ENCODE measurements at regions not wholly inside any gene's neighbourhood (a gene's known extent, or its start where the extent isn't known, plus 50 kb on each side); places are given as distances from the start of the nearest gene placed in this dataset.

DNA sequence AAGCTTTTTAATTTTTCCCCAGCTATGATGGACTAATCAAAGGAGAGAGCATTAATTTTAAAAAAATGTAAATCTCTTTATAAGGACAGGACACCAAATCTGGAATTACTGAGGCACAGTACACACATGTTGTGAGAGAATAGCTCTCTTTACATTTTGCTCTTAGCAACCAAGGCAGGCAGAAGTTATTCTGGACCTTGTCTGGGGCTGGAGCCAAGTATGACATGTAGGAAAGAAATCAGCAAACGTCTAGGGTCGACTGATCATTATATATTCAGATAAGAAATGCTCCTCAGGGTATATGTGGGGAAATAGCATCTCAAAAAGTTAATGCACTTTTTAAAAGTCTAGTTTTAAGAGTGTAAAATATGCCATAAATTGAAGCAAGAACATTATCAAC, 1330.0 kb upstream of the CELF4 start:
- Histone ChIP-seq H3K79me2 (ENCODE audit: control insufficient read depth in 1 of 2, insufficient read depth in 2 of 2, low read length in 2 of 2) (no peaks in the 10 kb centered on the region), H3K56ac (replicated peaks; ENCODE audit: insufficient read length, low read depth, low read length) (no peak overlapping the region), H3K23me2 (ENCODE audit: low read depth, low read length) (no peaks in the 10 kb centered on the region), H2BK20ac (ENCODE audit: low read length) (no peak overlapping the region), H2BK120ac (replicated peaks; ENCODE audit: low read depth, low read length) (no peak overlapping the region), H3K9ac (replicated peaks in 1 of 4; ENCODE audit: extremely low read depth in 1 of 4, low read depth in 3 of 4, low read length in 3 of 4) (no peak overlapping the region), H3K9me3 (ENCODE audit: insufficient read depth in 2 of 2, low read depth in 1 of 2, low read length in 1 of 2) (no peaks in the 10 kb centered on the region), H3K27me3 (replicated peaks in 1 of 4; ENCODE audit: control insufficient read depth in 3 of 4, extremely low read depth in 1 of 4, insufficient read depth in 3 of 4, low read length in 3 of 4) (no peaks in the 10 kb centered on the region), H3K4me2 (ENCODE audit: insufficient read depth in 1 of 2, low read depth in 2 of 2, low read length in 2 of 2) (no peak overlapping the region), H2BK15ac (ENCODE audit: low read length) (no peak overlapping the region), H3K27ac (ENCODE audit: low read depth, low read length) (no peak overlapping the region), H2BK12ac (ENCODE audit: low read depth, low read length) (no peak overlapping the region), H3K36me3 (ENCODE audit: control insufficient read depth in 2 of 4, insufficient read depth in 4 of 4, low read length in 3 of 4) (no peaks in the 10 kb centered on the region), H3K4me1 (replicated peaks in 1 of 4; ENCODE audit: control insufficient read depth in 3 of 4, insufficient read depth in 4 of 4, low read length in 3 of 4) (peaks cover 0 to 3% (median 0%) of the 10 kb centered on the region in 4 experiments; a peak in 1 of 7 replicates), H3K79me1 (ENCODE audit: low read depth, low read length) (no peaks in the 10 kb centered on the region), H3K23ac (ENCODE audit: insufficient read length) (no peak overlapping the region), H3K14ac (ENCODE audit: insufficient read length) (no peak overlapping the region), H4K91ac (replicated peaks; ENCODE audit: insufficient read length, low read length) (no peak overlapping the region), H3K18ac (ENCODE audit: extremely low read depth, low read length) (no peak overlapping the region), H3K4ac (replicated peaks; ENCODE audit: insufficient read length, low read depth, low read length) (no peak overlapping the region), H4K5ac (ENCODE audit: insufficient read length, low read depth, low read length) (no peak overlapping the region), H4K8ac (ENCODE audit: extremely low read depth, insufficient read depth, low read length) (no peak overlapping the region), H4K20me1 (replicated peaks in 1 of 2; ENCODE audit: control insufficient read depth in 1 of 2, insufficient read depth in 2 of 2, low read length in 2 of 2) (no peaks in the 10 kb centered on the region), H3K4me3 (ENCODE audit: extremely low read depth in 1 of 4, insufficient read depth in 2 of 4, low read depth in 3 of 4, low read length in 4 of 4) (no peak overlapping the region), H2AK5ac (ENCODE audit: low read depth, low read length) (no peak overlapping the region), H2AFZ (ENCODE audit: low read length) (no peak overlapping the region), H2BK5ac (ENCODE audit: low read depth, low read length) (no peak overlapping the region)
- TF ChIP-seq HDAC2 (IDR thresholded peaks at IDR 0.05; ENCODE audit: borderline replicate concordance in 1 of 2, low read depth in 2 of 2, low read length in 2 of 2) (no peak), SRF (IDR thresholded peaks at IDR 0.05; ENCODE audit: low read depth, low read length) (no peak), SIRT6 (IDR thresholded peaks at IDR 0.05; ENCODE audit: low read length) (no peak), EGR1 (IDR thresholded peaks at IDR 0.05; ENCODE audit: borderline replicate concordance, low read depth, low read length) (no peak), SP2 (IDR thresholded peaks at IDR 0.05; ENCODE audit: low read length) (no peak), ATF2 (IDR thresholded peaks at IDR 0.05; ENCODE audit: low read length) (no peak), BRCA1 (IDR thresholded peaks at IDR 0.05; ENCODE audit: low read depth, low read length) (no peak), NANOG (IDR thresholded peaks at IDR 0.05; ENCODE audit: insufficient read depth, low read depth, low read length, poor library complexity, severe bottlenecking) (no peak)
- FAIRE-seq (no peak), DNase-seq (ENCODE audit: low read depth in 1 of 2, low spot score in 2 of 2) (no peak)
- POLR2A ChIA-PET (ENCODE audit: partially characterized antibody) = no interaction called here
- WGBS, 2 experiments (ENCODE audit: extremely low coverage in 1 of 2, insufficient coverage in 1 of 2, insufficient read length in 1 of 2, insufficient replicate concordance in 2 of 2, low coverage in 1 of 2, low lambda C conversion rate in 2 of 2, missing lambda C conversion rate in 1 of 2) = 85% methylated on average over 2 of the region's 2 CpGs; no CpG with 5 or more reads in 1 of the 2 experiments
- CTCF ChIA-PET (ENCODE audit: partially characterized antibody) = interaction anchor here (0.6 kb wide), 1 partner anchor 12 kb away, joined by 3 read pairs; no protein-coding TSS in a partner anchor

Measured in H1 (cell line).